HG02840 (cell line): ENCODE measurements at regions not wholly inside any gene's neighbourhood (a gene's known extent, or its start where the extent isn't known, plus 50 kb on each side); places are given as distances from the start of the nearest gene placed in this dataset.
"Not testable (repeated sequence)": the region's sequence is repeated elsewhere in the genome, so short reads cannot be mapped to it uniquely, and the experiment has no call there.

Experiments used
- ATAC-seq: cut with Tn5 transposase; IDR thresholded peaks from one replicate; pipeline ENCODE4 v1.9.1; 2021; ENCODE audit warnings: mild to moderate bottlenecking, moderate library complexity, moderate number of reproducible peaks; ENCODE audit not compliant: unreplicated experiment, low FRiP score

DNA sequence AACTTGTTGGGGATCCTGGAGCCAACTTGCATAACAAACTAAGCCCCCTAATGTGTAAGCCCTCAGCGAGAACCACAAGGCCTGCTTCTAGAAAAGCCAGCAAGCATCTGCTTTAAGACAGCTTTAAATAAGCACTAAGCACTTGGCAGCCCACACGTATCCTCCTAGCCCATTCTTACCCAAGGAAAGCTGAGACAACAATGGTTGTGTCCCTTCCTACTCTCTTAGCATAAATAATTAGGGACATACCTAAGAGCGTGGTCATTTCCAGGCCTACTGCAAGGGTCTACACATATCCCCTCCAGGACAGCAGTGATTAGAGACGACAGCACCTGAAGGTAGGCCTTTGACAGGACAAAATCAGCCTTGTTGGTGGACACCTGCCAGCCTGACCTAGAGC is 322.8 kb upstream of the PPARGC1A start:
- ATAC-seq = no peak

- ATAC-seq = no peak
Measured at GRCh38 chr4:24211856-24212255, 322.0 kb upstream of the PPARGC1A start.

DNA sequence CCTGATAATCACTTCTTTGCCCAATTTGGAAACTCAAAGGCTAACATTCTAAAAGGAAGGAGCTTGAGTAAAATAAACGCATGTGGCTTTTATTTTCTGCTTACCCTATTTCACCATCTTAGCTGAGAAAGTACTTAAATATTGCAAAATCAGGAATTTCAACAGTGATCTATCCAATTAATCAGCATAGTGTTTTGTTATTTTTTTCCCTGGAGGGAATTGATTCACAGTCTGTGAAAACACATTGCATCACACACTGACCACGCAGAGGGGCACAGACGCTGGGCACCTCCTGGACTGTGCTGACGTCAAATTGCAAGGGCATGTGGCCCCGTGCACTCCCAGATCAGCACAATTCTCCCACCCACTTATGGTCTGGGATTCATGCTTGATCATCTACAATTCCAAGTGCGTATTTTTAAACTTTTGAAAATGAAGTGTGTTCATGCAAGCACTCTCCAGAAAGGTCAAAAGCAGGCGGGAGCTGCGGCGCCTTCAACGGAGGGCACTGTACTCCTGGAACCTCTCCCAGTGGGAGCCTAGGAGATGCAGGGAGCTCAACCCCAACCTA is 320.6 kb upstream of the PPARGC1A start:
- no peak for ATAC-seq

DNA sequence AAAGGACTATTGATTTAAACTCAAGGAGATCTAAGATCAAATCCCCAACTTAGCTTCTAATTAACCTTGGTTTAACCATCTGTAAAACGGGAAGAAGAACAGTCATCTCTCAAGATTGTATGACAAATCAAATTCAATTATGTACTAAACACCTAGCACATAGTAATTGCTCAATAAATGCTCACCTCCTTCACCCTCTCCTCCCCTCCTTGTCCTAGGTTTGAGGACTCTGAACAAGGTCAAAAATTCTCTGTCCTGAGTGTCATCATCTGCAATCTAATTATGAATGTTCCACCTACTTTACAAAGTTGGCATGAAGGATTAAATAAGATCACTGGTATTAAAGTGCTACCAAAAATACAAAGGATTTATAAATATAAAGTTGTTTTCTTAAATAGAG is 320.1 kb upstream of the PPARGC1A start:
- no peak for ATAC-seq

DNA sequence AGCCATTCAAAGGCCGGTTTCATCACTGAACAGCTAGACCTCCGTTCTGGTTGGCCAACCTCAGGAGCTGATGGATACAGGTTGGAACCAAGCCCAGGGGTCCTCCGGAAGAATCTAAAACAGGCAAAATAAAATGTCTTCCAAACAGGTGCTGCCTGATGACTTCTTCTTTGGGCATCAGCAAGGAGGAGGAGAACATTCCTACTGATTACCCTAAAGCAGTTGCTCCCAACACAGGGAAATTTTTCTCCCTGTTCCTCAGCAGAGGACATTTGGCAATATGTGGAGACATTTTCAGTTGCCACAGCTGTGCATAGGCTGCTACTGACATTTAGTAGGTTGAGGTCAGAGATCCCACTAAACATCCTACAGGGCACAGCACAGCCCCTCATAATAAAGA is 319.3 kb upstream of the PPARGC1A start:
- no peak for ATAC-seq

- ATAC-seq = no peak
Measured at GRCh38 chr4:24208691-24209090, 318.8 kb upstream of the PPARGC1A start.

DNA sequence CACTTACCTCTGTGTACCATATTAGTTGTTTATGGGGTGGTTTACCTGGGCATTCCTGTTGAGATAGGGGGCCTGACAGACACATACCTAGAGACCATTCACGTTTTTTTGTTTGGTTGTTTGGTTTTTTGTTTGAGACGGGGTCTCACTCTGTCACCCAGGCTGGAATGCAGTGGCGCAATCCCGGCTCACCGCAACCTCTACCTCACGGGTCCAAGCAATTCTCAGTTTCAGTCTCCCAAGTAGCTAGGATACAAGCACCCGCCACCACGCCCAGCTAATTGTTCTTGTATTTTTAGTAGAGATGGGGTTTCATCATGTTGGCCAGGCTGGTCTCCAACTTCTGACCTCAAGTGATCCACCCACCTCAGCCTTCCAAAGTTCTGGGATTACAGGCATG is 314.9 kb upstream of the PPARGC1A start:
- ATAC-seq = not testable (repeated sequence)

GRCh38 chr4:24203926-24204325 is 314.1 kb upstream of the PPARGC1A start:
- ATAC-seq = no peak

GRCh38 chr4:24202579-24202978 is 312.7 kb upstream of the PPARGC1A start:
- ATAC-seq = no peak

- ATAC-seq = no peak
Measured at GRCh38 chr4:24197955-24198354, 308.1 kb upstream of the PPARGC1A start.

DNA sequence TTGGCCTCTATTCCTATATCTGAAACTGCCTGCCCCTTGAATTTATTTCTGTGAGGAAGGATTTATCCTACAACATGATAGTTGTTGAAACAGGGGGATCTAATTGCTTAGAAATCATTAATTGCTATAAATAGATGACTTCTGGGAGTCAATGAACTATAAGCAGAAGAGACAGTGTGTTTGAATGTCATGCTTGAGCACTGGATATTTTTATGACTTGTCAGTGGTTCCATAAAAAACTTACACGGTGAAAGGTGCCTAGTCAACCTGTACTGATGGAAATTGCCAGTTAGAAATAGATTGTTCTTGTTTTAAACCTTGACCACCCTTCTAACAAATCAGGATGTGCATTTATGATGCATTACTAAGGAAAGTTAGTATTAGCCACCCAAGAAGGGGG is 306.9 kb upstream of the PPARGC1A start:
- no peak for ATAC-seq

GRCh38 chr4:24195991-24196736 is 306.3 kb upstream of the PPARGC1A start:
- ATAC-seq = no peak

DNA sequence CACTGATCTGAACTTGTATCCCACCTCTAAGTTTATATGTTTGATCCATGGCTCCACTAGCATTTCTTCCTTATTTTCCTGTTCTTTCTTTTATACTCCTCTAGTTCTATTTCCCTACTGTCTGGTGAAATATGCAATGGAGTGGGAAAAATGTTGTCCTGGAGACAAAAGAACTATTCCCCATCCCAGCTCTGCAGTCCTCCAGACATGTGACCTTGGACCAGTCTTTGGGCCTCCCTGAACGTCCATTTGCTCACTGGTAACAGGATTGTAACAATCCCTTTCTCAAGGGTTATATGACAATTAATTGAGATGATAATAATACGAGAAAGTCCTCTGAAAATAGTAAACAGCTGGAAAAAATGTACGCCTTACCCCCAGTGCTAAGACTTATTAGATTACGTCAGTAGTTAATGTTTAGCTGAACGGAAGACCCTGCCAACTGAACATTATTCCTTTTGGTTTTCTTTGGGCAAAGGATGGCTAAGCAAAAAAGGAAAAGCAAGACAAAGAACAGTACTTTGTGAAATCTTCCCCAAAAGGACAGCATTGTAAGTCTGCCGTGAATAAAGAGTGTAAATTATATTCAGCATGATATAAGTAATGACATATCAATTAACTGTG is 302.3 kb upstream of the PPARGC1A start:
- no peak for ATAC-seq

DNA sequence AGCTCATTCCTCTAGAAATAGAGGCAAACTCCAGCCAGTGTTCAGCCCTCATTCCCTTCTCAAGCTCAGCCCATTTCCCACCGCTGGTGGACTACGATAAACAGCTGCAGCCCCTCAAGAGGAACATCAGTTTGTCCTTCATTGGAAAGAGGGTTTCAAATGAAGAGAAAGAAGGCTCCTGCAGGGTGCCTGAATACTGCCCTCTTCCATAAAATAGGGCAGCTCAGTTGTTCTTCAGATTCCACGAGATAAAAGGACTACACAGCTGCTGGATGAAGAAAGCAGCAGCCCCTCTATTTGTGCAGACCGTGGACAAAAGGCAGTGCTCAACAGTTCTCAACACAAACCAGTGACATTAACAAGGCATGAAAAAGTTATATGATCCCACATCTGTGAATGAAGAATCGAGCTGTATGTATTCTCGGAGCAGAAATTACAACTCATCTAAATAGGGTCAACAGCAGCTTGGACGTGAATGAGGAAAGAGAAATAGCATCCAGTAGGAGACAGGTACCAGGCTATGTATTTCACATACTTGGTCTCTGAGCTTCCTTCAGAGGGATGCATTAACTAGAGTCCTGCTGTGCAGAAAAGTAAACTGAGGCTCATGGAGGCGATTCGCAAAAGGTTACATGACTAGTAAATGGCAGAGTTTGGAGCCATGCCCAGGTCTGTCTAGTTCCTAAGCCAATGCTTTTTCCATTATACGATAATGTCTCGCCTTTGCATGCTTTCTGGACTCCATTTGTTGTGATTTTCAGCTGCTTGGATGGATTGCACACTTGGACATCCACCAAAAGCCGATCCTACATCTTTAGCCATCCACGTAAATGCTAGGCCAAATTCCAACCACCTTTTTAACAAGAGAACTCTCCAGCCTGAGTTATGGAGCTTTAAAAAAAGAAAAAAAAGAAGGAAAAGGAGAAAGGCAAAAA is 301.2 kb upstream of the PPARGC1A start:
- ATAC-seq = no peak

DNA sequence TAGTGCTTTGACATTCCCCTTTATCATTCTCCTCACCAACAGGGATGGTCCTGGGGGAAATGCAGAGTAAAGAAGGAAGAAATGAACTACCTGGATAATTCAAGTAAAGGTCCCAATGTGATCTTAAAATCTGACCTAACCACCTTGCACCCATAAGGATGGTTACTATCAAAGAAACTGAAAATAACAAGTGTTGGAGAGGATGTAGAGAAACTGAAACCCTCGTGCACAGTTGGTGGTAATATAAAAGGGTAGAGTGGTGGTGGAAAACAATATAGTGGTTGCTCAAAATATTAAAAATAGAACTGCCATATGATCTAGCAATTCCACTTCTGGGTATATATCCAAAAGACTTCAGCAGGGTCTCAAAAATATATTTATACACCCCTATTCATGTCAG is 298.6 kb upstream of the PPARGC1A start:
- ATAC-seq = no peak

- ATAC-seq = no peak
Measured at GRCh38 chr4:24186466-24186865, 296.6 kb upstream of the PPARGC1A start.

DNA sequence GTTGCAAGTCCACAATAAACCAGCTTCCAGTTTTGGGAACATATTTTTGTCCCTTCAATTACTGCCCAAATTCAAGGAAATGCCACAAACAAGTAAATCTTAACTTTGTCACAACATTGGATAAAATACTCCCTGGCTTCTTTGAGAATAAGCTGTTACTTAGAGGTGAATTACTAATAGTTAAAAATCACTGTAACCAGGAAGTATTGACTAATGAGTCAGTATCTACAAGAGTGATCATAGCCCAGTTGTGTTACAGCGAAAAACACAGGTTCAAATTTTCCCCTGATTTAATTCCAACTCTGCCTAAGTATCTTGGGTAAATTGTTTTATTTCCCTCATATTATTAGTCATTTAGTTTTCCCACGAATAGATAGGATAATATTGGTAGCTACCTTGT is 291.2 kb upstream of the PPARGC1A start:
- ATAC-seq = no peak

- no peak for ATAC-seq
Measured at GRCh38 chr4:24180586-24180985, 290.7 kb upstream of the PPARGC1A start.

- no peak for ATAC-seq
Measured at GRCh38 chr4:24179201-24179840, 289.5 kb upstream of the PPARGC1A start.

DNA sequence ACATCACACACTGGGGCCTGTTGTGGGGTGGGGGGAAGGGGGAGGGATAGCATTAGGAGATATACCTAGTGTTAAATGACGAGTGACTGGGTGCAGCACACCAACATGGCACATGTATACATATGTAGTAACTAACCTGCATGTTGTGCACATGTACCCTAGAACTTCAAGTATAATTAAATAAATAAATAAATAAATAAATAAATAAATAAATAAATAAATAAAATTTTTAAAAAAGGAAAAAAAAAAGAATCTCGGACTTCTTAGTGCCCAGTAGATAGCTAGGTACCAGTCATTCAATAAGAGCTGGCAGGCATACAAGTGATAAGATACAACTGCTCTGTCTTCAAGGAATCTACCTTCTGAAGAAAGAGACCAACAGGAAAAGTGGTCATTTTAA is 287.6 kb upstream of the PPARGC1A start:
- ATAC-seq = not testable (repeated sequence)
